Keratinocyte (primary cell): ENCODE measurements at regions not wholly inside any gene's neighbourhood (a gene's known extent, or its start where the extent isn't known, plus 50 kb on each side); places are given as distances from the start of the nearest gene placed in this dataset.

Experiments
- CTCF ChIP-seq, 3 experiments: IDR thresholded peaks in 1 of 3; conservative IDR thresholded peaks in 1 of 3; optimal IDR thresholded peaks in 1 of 3; 2 replicates in 2 of 3; 3 replicates in 1 of 3; pipeline versions ENCODE3 to v1.5.1; 2011; ENCODE audit warnings: low read length in 3 of 3, mild to moderate bottlenecking in 3 of 3, moderate library complexity in 2 of 3, control low read depth in 1 of 3, inconsistent platforms in 1 of 3; ENCODE audit not compliant: insufficient read depth in 2 of 3; ENCODE audit errors: extremely low read depth in 1 of 3
- EZH2 ChIP-seq: IDR thresholded peaks from one replicate; pipeline ENCODE4 v1.6.1; 2012; ENCODE audit warnings: inconsistent platforms, mild to moderate bottlenecking, low read length, moderate library complexity

- peak in 2 of 3 experiments; percentile 37 to 40 for TF ChIP-seq CTCF (optimal IDR thresholded peaks at IDR 0.05 in 1 of 3, IDR thresholded peaks at IDR 0.05 in 1 of 3, conservative IDR thresholded peaks at IDR 0.05 in 1 of 3; ENCODE audit: extremely low read depth in 1 of 3, insufficient read depth in 2 of 3, low read length in 3 of 3)
- TF ChIP-seq EZH2 = no peak
Measured at GRCh38 chr6:78611886-78612480, 255.4 kb upstream of the IRAK1BP1 start.
